Fibroblast of lung (primary cell): ENCODE measurements at regions not wholly inside any gene's neighbourhood (a gene's known extent, or its start where the extent isn't known, plus 50 kb on each side); places are given as distances from the start of the nearest gene placed in this dataset.

ENCODE experiments used
- DNase-seq, 2 donors: peaks; one replicate each; pipeline versions ENCODE4 v3.0.0 to v3.0.0-alpha.2; 2010; ENCODE audit warnings: low read depth in 2 of 2
- H2AFZ ChIP-seq: 2 replicates; pipeline ENCODE4 v1.5.1; 2012; ENCODE audit warnings: low read length, control low read depth, inconsistent platforms
- H3K27ac ChIP-seq: 2 replicates; pipeline ENCODE4 v1.5.1; 2011; ENCODE audit warnings: low read length, control low read depth; ENCODE audit not compliant: insufficient read depth
- H3K27me3 ChIP-seq: 2 replicates; pipeline ENCODE4 v1.5.1; 2011; ENCODE audit warnings: mild to moderate bottlenecking, low read length; ENCODE audit not compliant: control insufficient read depth, insufficient read depth
- H3K36me3 ChIP-seq: 2 replicates; pipeline ENCODE4 v1.5.1; 2011; ENCODE audit warnings: low read length; ENCODE audit not compliant: control insufficient read depth, insufficient read depth
- H3K4me1 ChIP-seq: 2 replicates; pipeline ENCODE4 v1.5.1; 2011; ENCODE audit warnings: low read length; ENCODE audit not compliant: control insufficient read depth, insufficient read depth; ENCODE audit errors: extremely low read depth
- H3K4me2 ChIP-seq: 2 replicates; pipeline ENCODE4 v1.5.1; 2011; ENCODE audit warnings: low read length, control low read depth; ENCODE audit not compliant: insufficient read depth; ENCODE audit errors: extremely low read depth
- H3K4me3 ChIP-seq, 4 experiments: fragments of 200-600 bp in 1 of 4; sonication (generic) in 1 of 4; replicated peaks in 1 of 4; 2 replicates each; pipeline ENCODE4 v1.5.1; 2011 to 2016; ENCODE audit warnings: low read length in 4 of 4, low read depth in 3 of 4, mild to moderate bottlenecking in 3 of 4, control low read depth in 2 of 4, inconsistent platforms in 1 of 4, mixed read lengths in 1 of 4; ENCODE audit not compliant: insufficient read depth in 1 of 4; ENCODE audit errors: control extremely low read depth in 1 of 4
- H3K79me2 ChIP-seq: 2 replicates; pipeline ENCODE4 v1.5.1; 2012; ENCODE audit warnings: mild to moderate bottlenecking, low read length, inconsistent platforms; ENCODE audit not compliant: control insufficient read depth, insufficient read depth
- H3K9ac ChIP-seq: 2 replicates; pipeline ENCODE4 v1.5.1; 2011; ENCODE audit warnings: mild to moderate bottlenecking, low read length, control low read depth; ENCODE audit not compliant: insufficient read depth
- H3K9me3 ChIP-seq: 2 replicates; pipeline ENCODE4 v1.5.1; 2012; ENCODE audit warnings: low read depth, low read length; ENCODE audit not compliant: control insufficient read depth, insufficient read depth
- H4K20me1 ChIP-seq: 2 replicates; pipeline ENCODE4 v1.5.1; 2011; ENCODE audit warnings: low read length; ENCODE audit not compliant: control insufficient read depth, insufficient read depth; ENCODE audit errors: extremely low read depth
- CTCF ChIP-seq, 2 donors: IDR thresholded peaks in 1 of 2; conservative IDR thresholded peaks in 1 of 2; 1 replicate in 1 of 2; 2 replicates in 1 of 2; pipeline ENCODE4 v1.5.1; 2011 to 2012; ENCODE audit warnings: low read length in 2 of 2, control low read depth in 1 of 2, inconsistent platforms in 1 of 2, low read depth in 1 of 2, mild to moderate bottlenecking in 1 of 2
- EZH2 ChIP-seq: IDR thresholded peaks from 2 replicates; pipeline ENCODE4 v1.5.1; 2012; ENCODE audit warnings: low read length, control low read depth, mild to moderate bottlenecking; ENCODE audit errors: missing control alignments

GRCh38 chr5:161157925-161158324 is 305.9 kb upstream of the ATP10B start:
- no peak for DNase-seq
- H3K79me2 ChIP-seq = no peaks in the 10 kb centered on the region
- no peaks in the 10 kb centered on the region for H3K36me3 ChIP-seq
- H4K20me1 ChIP-seq = no peaks in the 10 kb centered on the region
- no peak overlapping the region for H2AFZ ChIP-seq
- H3K27ac ChIP-seq = no peak overlapping the region
- no peaks in the 10 kb centered on the region for H3K4me1 ChIP-seq
- no peak overlapping the region for H3K9ac ChIP-seq
- H3K4me3 ChIP-seq = no peak overlapping the region
- TF ChIP-seq EZH2 = no peak
- TF ChIP-seq CTCF (conservative IDR thresholded peaks at IDR 0.05 in 1 of 2, IDR thresholded peaks at IDR 0.05 in 1 of 2; ENCODE audit: low read depth in 1 of 2, low read length in 2 of 2) = no peak
- no peak overlapping the region for H3K4me2 ChIP-seq
- no peaks in the 10 kb centered on the region for H3K9me3 ChIP-seq
- H3K27me3 ChIP-seq = no peaks in the 10 kb centered on the region

- Histone ChIP-seq H2AFZ (no peak overlapping the region), H4K20me1 (no peaks in the 10 kb centered on the region), H3K79me2 (no peaks in the 10 kb centered on the region), H3K27ac (no peak overlapping the region), H3K4me1 (no peaks in the 10 kb centered on the region), H3K9me3 (no peaks in the 10 kb centered on the region), H3K4me3 (no peak overlapping the region), H3K36me3 (no peaks in the 10 kb centered on the region), H3K4me2 (no peak overlapping the region), H3K9ac (no peak overlapping the region), H3K27me3 (no peaks in the 10 kb centered on the region)
- no peak for DNase-seq
- TF ChIP-seq EZH2 = no peak
- no peak for TF ChIP-seq CTCF (conservative IDR thresholded peaks at IDR 0.05 in 1 of 2, IDR thresholded peaks at IDR 0.05 in 1 of 2; ENCODE audit: low read depth in 1 of 2, low read length in 2 of 2)
Measured at GRCh38 chr5:161155451-161155850, 303.4 kb upstream of the ATP10B start.

- Histone ChIP-seq H3K4me1 (no peaks in the 10 kb centered on the region), H3K4me3 (no peak overlapping the region), H3K79me2 (no peaks in the 10 kb centered on the region), H3K27me3 (no peaks in the 10 kb centered on the region), H3K36me3 (no peaks in the 10 kb centered on the region), H2AFZ (no peak overlapping the region), H4K20me1 (no peaks in the 10 kb centered on the region), H3K9ac (no peak overlapping the region), H3K4me2 (no peak overlapping the region), H3K9me3 (no peaks in the 10 kb centered on the region), H3K27ac (no peak overlapping the region)
- DNase-seq = no peak
- no peak for TF ChIP-seq CTCF (conservative IDR thresholded peaks at IDR 0.05 in 1 of 2, IDR thresholded peaks at IDR 0.05 in 1 of 2; ENCODE audit: low read depth in 1 of 2, low read length in 2 of 2)
- TF ChIP-seq EZH2 = no peak
Measured at GRCh38 chr5:161152415-161152940, 300.5 kb upstream of the ATP10B start.
